ENCODE measurements at regions not wholly inside any gene's neighbourhood (a gene's known extent, or its start where the extent isn't known, plus 50 kb on each side); places are given as distances from the start of the nearest gene placed in this dataset.

DNA sequence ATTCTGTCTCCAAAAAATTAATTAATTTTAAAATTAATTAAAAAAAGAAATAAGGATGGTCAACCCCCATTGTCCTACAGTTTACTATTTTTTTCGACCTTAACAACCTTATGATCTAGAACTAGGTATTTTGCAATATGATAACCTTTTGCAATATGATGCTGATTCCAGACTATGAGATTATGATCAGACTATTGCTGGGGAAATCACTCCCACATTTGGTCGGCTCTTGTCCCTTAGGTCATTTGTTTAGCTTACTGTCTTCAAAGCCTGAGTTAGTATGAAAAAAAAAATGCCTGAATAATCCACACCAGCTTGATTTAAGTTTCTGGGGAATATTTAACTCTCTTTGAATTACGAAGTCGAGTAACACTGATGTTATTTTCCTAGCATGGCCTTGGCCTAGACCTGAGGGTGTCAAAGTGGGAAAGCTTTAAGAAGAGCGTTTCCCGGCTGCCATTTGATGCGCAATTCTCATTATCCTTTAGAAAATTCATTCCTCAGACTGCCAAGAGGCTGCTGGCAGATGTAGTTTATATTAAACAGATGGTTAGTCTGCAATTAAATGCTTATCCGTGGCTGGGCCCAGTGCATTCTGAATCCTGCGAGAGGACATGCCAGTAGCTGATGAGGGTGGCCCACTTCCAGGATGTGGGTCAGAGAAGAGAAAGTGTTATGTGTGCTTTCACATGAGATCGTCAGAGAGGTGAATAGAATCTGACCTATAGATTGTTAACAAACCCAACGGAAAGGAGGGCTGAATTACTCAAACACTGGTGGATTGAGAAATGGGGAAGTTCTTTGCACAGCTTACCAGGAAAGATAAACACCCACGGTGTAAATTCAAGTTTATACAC lies 496.0 kb upstream of the THBS1 start:
- no peak overlapping the region for H3K9ac ChIP-seq (ENCODE audit: low read length)
- no peak for TF ChIP-seq CTCF (IDR thresholded peaks at IDR 0.05; ENCODE audit: insufficient read depth, low read length, poor library complexity, severe bottlenecking)
- no peak for TF ChIP-seq EZH2phosphoT487 (conservative IDR thresholded peaks at IDR 0.05; ENCODE audit: low read length)
- no peaks in the 10 kb centered on the region for H3K36me3 ChIP-seq (ENCODE audit: low read length)
- no peak overlapping the region for H3K27ac ChIP-seq (ENCODE audit: low read depth, low read length)
- no peak overlapping the region for H3K4me3 ChIP-seq (ENCODE audit: insufficient read depth, low read length, poor library complexity, severe bottlenecking)
- H3F3A ChIP-seq (ENCODE audit: insufficient read depth) = no peaks in the 10 kb centered on the region
- no peaks in the 10 kb centered on the region for H3K27me3 ChIP-seq (ENCODE audit: low read length)
- H3K9me2 ChIP-seq (replicated peaks; ENCODE audit: insufficient read depth, low read length) = no peaks in the 10 kb centered on the region
- no peaks in the 10 kb centered on the region for H4K20me1 ChIP-seq (ENCODE audit: low read depth, low read length)
- no peaks in the 10 kb centered on the region for H3K79me2 ChIP-seq (ENCODE audit: insufficient read depth, low read length)
- H2AFZ ChIP-seq (ENCODE audit: low read depth, low read length, severe bottlenecking) = no peak overlapping the region
- no peaks in the 10 kb centered on the region for H3K9me3 ChIP-seq (ENCODE audit: insufficient read depth, low read length)
- H3K4me2 ChIP-seq (ENCODE audit: low read depth, low read length, poor library complexity, severe bottlenecking) = no peak overlapping the region

DNA sequence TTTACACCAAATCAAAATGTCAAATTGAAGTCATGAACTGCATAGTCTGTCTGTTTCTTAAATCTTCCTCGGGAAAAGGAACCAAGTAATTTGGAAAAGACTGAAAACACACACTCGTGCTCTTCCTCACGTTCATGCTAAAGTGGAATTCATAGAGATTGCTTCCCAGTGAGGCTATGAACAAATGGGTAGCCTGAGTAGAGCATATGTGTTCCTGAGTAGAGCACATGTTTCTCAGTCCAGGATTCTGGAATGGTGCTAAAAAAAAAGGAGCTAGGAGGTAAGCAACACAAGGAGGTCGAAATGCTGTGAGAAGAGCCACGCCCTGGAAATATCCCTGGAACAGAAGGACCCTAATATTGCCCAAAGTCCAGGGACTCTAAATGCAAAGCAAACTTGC lies 494.2 kb upstream of the THBS1 start:
- Histone ChIP-seq H4K20me1 (ENCODE audit: low read depth, low read length) (no peaks in the 10 kb centered on the region), H3K27ac (ENCODE audit: low read depth, low read length) (no peak overlapping the region), H2AFZ (ENCODE audit: low read depth, low read length, severe bottlenecking) (no peak overlapping the region)

GRCh38 chr15:39088156-39088555 lies 492.7 kb upstream of the THBS1 start:
- Histone ChIP-seq H3K79me2 (ENCODE audit: insufficient read depth, low read length) (no peaks in the 10 kb centered on the region), H3K27ac (ENCODE audit: low read depth, low read length) (no peak overlapping the region), H3F3A (ENCODE audit: insufficient read depth) (no peaks in the 10 kb centered on the region), H3K27me3 (ENCODE audit: low read length) (no peaks in the 10 kb centered on the region), H3K4me3 (ENCODE audit: insufficient read depth, low read length, poor library complexity, severe bottlenecking) (no peak overlapping the region), H3K4me2 (ENCODE audit: low read depth, low read length, poor library complexity, severe bottlenecking) (no peak overlapping the region), H3K9me3 (ENCODE audit: insufficient read depth, low read length) (no peaks in the 10 kb centered on the region), H4K20me1 (ENCODE audit: low read depth, low read length) (no peaks in the 10 kb centered on the region), H3K9ac (ENCODE audit: low read length) (no peak overlapping the region), H2AFZ (ENCODE audit: low read depth, low read length, severe bottlenecking) (no peak overlapping the region), H3K9me2 (replicated peaks; ENCODE audit: insufficient read depth, low read length) (no peaks in the 10 kb centered on the region), H3K36me3 (ENCODE audit: low read length) (no peaks in the 10 kb centered on the region)
- TF ChIP-seq CTCF (IDR thresholded peaks at IDR 0.05; ENCODE audit: insufficient read depth, low read length, poor library complexity, severe bottlenecking) (no peak), EZH2phosphoT487 (conservative IDR thresholded peaks at IDR 0.05; ENCODE audit: low read length) (no peak)

More for the DNA sequence above, 494.2 kb upstream of the THBS1 start:
- no peaks in the 10 kb centered on the region for H3K9me3 ChIP-seq (ENCODE audit: insufficient read depth, low read length)
- H3F3A ChIP-seq (ENCODE audit: insufficient read depth) = no peaks in the 10 kb centered on the region
- no peak for TF ChIP-seq EZH2phosphoT487 (conservative IDR thresholded peaks at IDR 0.05; ENCODE audit: low read length)
- no peak for TF ChIP-seq CTCF (IDR thresholded peaks at IDR 0.05; ENCODE audit: insufficient read depth, low read length, poor library complexity, severe bottlenecking)
- H3K36me3 ChIP-seq (ENCODE audit: low read length) = no peaks in the 10 kb centered on the region
- no peaks in the 10 kb centered on the region for H3K9me2 ChIP-seq (replicated peaks; ENCODE audit: insufficient read depth, low read length)
- no peak overlapping the region for H3K4me3 ChIP-seq (ENCODE audit: insufficient read depth, low read length, poor library complexity, severe bottlenecking)
- no peak overlapping the region for H3K9ac ChIP-seq (ENCODE audit: low read length)
- no peaks in the 10 kb centered on the region for H3K79me2 ChIP-seq (ENCODE audit: insufficient read depth, low read length)
- no peaks in the 10 kb centered on the region for H3K27me3 ChIP-seq (ENCODE audit: low read length)
- no peak overlapping the region for H3K4me2 ChIP-seq (ENCODE audit: low read depth, low read length, poor library complexity, severe bottlenecking)

Data from SU-DHL-6 (cell line).